Uterus (tissue), 3 donors: ENCODE measurements at regions not wholly inside any gene's neighbourhood (a gene's known extent, or its start where the extent isn't known, plus 50 kb on each side); places are given as distances from the start of the nearest gene placed in this dataset.
"Not testable (repeated sequence)": the region's sequence is repeated elsewhere in the genome, so short reads cannot be mapped to it uniquely, and the experiment has no call there.

Experiments
- DNase-seq, 2 donors: peaks; one replicate each; pipeline ENCODE4 v3.0.0-alpha.2; 2019 to 2020
- H3K27ac ChIP-seq, 2 donors: fragments of 200-600 bp; sonication (generic); 1 replicate in 1 of 2; 2 replicates in 1 of 2; pipeline ENCODE4 v1.5.1; 2016 to 2018
- H3K27me3 ChIP-seq, 2 donors: fragments of 200-600 bp; sonication (generic); one replicate each; pipeline ENCODE4 v1.5.1; 2018 to 2019; ENCODE audit warnings: control low read depth in 1 of 2
- H3K36me3 ChIP-seq, 2 donors: fragments of 200-600 bp; sonication (generic); one replicate each; pipeline ENCODE4 v1.5.1; 2019; ENCODE audit warnings: control low read depth in 1 of 2
- H3K4me1 ChIP-seq, 2 donors: fragments of 200-600 bp; sonication (generic); one replicate each; pipeline ENCODE4 v1.5.1; 2018 to 2019; ENCODE audit warnings: control low read depth in 1 of 2
- H3K4me3 ChIP-seq, 2 donors: fragments of 200-600 bp; sonication (generic); 1 replicate in 1 of 2; 2 replicates in 1 of 2; pipeline ENCODE4 v1.5.1; 2018 to 2019; ENCODE audit warnings: mild to moderate bottlenecking in 1 of 2
- H3K9me3 ChIP-seq, 2 donors: fragments of 200-600 bp; sonication (generic); one replicate each; pipeline ENCODE4 v1.5.1; 2019; ENCODE audit warnings: control low read depth in 1 of 2
- CTCF ChIP-seq, 4 experiments: fragments of 200-600 bp in 2 of 4; fragments of 450-650 bp in 2 of 4; sonication (generic) in 2 of 4; IDR thresholded peaks; one replicate each; pipeline ENCODE4 v1.5.1; 2016 to 2019; ENCODE audit warnings: antibody characterized with exemption in 4 of 4, mild to moderate bottlenecking in 2 of 4, moderate library complexity in 1 of 4
- POLR2A ChIP-seq, 2 donors: fragments of 450-650 bp; IDR thresholded peaks; one replicate each; pipeline ENCODE4 v1.6.1; 2016; ENCODE audit warnings: antibody characterized with exemption in 2 of 2, mild to moderate bottlenecking in 1 of 2, moderate library complexity in 1 of 2
- intact Hi-C: fragments of 100-400 bp; cut with DNase I; formaldehyde crosslinking; loops from one replicate; pipeline ENCODE4 v1.15.1; 2023; ENCODE audit warnings: low total_unique reads
- donor health status: DM: yes; HTN: yes; CAD: no.

- H3K36me3 ChIP-seq: no peaks in the 10 kb centered on the region
These were observed 213.0 kb upstream of the TMEFF2 start for GRCh38 chr2:192407692-192408091.

GRCh38 chr2:192398236-192398635, 203.5 kb upstream of the TMEFF2 start:
- intact Hi-C loops: no loop called here
- no peak for DNase-seq
- no peak for TF ChIP-seq POLR2A (IDR thresholded peaks at IDR 0.05)
- Histone ChIP-seq H3K27me3 (no peaks in the 10 kb centered on the region), H3K36me3 (no peaks in the 10 kb centered on the region), H3K4me1 (no peaks in the 10 kb centered on the region), H3K9me3 (no peaks in the 10 kb centered on the region), H3K4me3 (no peak overlapping the region), H3K27ac (no peak overlapping the region)

More at GRCh38 chr2:192407692-192408091, 213.0 kb upstream of the TMEFF2 start:
- no peak for DNase-seq
- Histone ChIP-seq H3K4me3 (no peak overlapping the region), H3K4me1 (no peaks in the 10 kb centered on the region), H3K27ac (no peak overlapping the region), H3K27me3 (no peaks in the 10 kb centered on the region), H3K9me3 (no peaks in the 10 kb centered on the region)
- intact Hi-C loops: no loop called here
- no peak for TF ChIP-seq POLR2A (IDR thresholded peaks at IDR 0.05)
- no peak for TF ChIP-seq CTCF (IDR thresholded peaks at IDR 0.05)

GRCh38 chr2:192394605-192395004, 199.9 kb upstream of the TMEFF2 start:
- H3K4me1 ChIP-seq: no peaks in the 10 kb centered on the region
- H3K4me3 ChIP-seq: no peak overlapping the region
- H3K36me3 ChIP-seq: no peaks in the 10 kb centered on the region
- intact Hi-C loops: no loop called here
- H3K27me3 ChIP-seq: no peaks in the 10 kb centered on the region
- no peaks in the 10 kb centered on the region for H3K9me3 ChIP-seq
- H3K27ac ChIP-seq: no peak overlapping the region
- no peak for TF ChIP-seq CTCF (IDR thresholded peaks at IDR 0.05)
- no peak for TF ChIP-seq POLR2A (IDR thresholded peaks at IDR 0.05)
- no peak for DNase-seq

- TF ChIP-seq CTCF (IDR thresholded peaks at IDR 0.05) (no peak), POLR2A (IDR thresholded peaks at IDR 0.05) (no peak)
- H3K9me3 ChIP-seq: no peaks in the 10 kb centered on the region
- H3K4me1 ChIP-seq: no peaks in the 10 kb centered on the region
- H3K27ac ChIP-seq: no peak overlapping the region
- DNase-seq: no peak
- H3K4me3 ChIP-seq: no peak overlapping the region
- intact Hi-C loops: no loop called here
- no peaks in the 10 kb centered on the region for H3K27me3 ChIP-seq
- no peaks in the 10 kb centered on the region for H3K36me3 ChIP-seq
These were observed 196.3 kb upstream of the TMEFF2 start for GRCh38 chr2:192391041-192391440.

GRCh38 chr2:192390401-192390800, 195.7 kb upstream of the TMEFF2 start:
- no peaks in the 10 kb centered on the region for H3K4me1 ChIP-seq
- no peak overlapping the region for H3K4me3 ChIP-seq
- no peak for DNase-seq
- H3K9me3 ChIP-seq: no peaks in the 10 kb centered on the region
- TF ChIP-seq POLR2A (IDR thresholded peaks at IDR 0.05): no peak
- no peak for TF ChIP-seq CTCF (IDR thresholded peaks at IDR 0.05)
- intact Hi-C loops: no loop called here
- H3K27me3 ChIP-seq: no peaks in the 10 kb centered on the region
- H3K36me3 ChIP-seq: no peaks in the 10 kb centered on the region
- H3K27ac ChIP-seq: no peak overlapping the region

- DNase-seq, H3K9me3 ChIP-seq, intact Hi-C loops, H3K36me3 ChIP-seq, H3K4me3 ChIP-seq, H3K27me3 ChIP-seq, H3K27ac ChIP-seq, H3K4me1 ChIP-seq: not testable (repeated sequence)
These were observed 189.5 kb upstream of the TMEFF2 start for GRCh38 chr2:192384191-192384590.
